ENCODE measurements at regions not wholly inside any gene's neighbourhood (a gene's known extent, or its start where the extent isn't known, plus 50 kb on each side); places are given as distances from the start of the nearest gene placed in this dataset.

DNA sequence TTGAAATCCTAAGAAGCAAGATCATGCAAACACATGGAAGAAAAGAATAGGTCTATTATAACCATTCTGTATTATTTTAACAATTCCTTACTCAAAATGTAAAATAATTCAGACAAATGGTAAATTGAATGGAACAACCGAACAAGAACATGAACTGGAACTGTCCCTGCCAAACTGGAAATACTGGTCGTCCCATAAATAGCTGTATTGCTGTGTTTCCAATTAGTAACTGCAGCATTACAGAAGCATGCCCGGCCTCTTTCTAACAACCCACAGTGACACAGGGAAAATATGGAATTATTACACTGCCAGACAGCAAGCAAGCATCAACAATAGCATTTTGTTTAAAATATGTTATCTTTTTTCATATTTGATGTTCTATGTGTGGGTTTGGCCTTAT lies 1138.5 kb upstream of the PHF14 start:
- H3K27ac ChIP-seq (ENCODE audit: low read depth, low read length, poor library complexity, severe bottlenecking), result no peak overlapping the region
- H3K36me3 ChIP-seq (ENCODE audit: insufficient read depth, low read length, poor library complexity, severe bottlenecking), result no peaks in the 10 kb centered on the region
- H3K4me1 ChIP-seq (ENCODE audit: insufficient read depth, low read length, poor library complexity, severe bottlenecking), result no peaks in the 10 kb centered on the region
- no peaks in the 10 kb centered on the region for H3K27me3 ChIP-seq (replicated peaks; ENCODE audit: insufficient read depth, low read depth, low read length, poor library complexity)
- no peak overlapping the region for H3K4me3 ChIP-seq (ENCODE audit: low read depth, low read length, poor library complexity, severe bottlenecking)
- intact Hi-C loops (cut with micrococcal nuclease; ENCODE audit: unreplicated experiment), result no loop called here
- H3K9me3 ChIP-seq (ENCODE audit: low read depth, low read length, poor library complexity, severe bottlenecking), result peaks cover 31% of the 10 kb centered on the region
- ChIA-PET POLR2A (ENCODE audit: low non-redundant PET) (no interaction called here), CTCF (no interaction called here)
- DNase-seq (ENCODE audit: low spot score), result no peak
- no TSS peak for BruUV-seq (replicated peaks)
- TF ChIP-seq EZH2 (IDR thresholded peaks at IDR 0.05; ENCODE audit: borderline replicate concordance, low read depth, low read length, poor library complexity, severe bottlenecking), result no peak
- TF ChIP-seq, protein P1, sequence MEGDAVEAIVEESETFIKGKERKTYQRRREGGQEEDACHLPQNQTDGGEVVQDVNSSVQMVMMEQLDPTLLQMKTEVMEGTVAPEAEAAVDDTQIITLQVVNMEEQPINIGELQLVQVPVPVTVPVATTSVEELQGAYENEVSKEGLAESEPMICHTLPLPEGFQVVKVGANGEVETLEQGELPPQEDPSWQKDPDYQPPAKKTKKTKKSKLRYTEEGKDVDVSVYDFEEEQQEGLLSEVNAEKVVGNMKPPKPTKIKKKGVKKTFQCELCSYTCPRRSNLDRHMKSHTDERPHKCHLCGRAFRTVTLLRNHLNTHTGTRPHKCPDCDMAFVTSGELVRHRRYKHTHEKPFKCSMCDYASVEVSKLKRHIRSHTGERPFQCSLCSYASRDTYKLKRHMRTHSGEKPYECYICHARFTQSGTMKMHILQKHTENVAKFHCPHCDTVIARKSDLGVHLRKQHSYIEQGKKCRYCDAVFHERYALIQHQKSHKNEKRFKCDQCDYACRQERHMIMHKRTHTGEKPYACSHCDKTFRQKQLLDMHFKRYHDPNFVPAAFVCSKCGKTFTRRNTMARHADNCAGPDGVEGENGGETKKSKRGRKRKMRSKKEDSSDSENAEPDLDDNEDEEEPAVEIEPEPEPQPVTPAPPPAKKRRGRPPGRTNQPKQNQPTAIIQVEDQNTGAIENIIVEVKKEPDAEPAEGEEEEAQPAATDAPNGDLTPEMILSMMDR (conservative IDR thresholded peaks at IDR 0.05; ENCODE audit: low read depth, low read length), result no peak

DNA sequence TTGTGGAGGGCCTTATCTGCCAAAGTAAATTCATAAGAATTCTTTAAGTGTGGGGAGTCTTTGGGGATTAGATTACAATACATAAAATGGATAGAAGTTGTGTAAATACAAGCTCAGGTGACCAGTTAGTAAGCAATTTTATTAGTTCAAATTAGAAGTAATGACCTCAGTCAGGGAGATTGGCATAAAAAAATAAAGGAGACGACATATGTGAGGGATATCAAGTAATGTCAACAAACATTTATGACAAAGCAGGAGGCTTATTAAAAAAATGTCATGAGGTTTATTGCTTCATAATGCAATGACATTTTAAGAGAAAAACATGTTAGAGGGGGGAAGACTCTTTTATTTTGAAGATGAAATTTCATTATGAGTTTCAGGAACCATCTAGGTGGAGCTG lies 1137.0 kb upstream of the PHF14 start:
- intact Hi-C loops (cut with micrococcal nuclease; ENCODE audit: unreplicated experiment), result no loop called here
- Histone ChIP-seq H3K9me3 (ENCODE audit: low read depth, low read length, poor library complexity, severe bottlenecking) (peaks cover 26% of the 10 kb centered on the region), H3K4me1 (ENCODE audit: insufficient read depth, low read length, poor library complexity, severe bottlenecking) (no peaks in the 10 kb centered on the region), H3K36me3 (ENCODE audit: insufficient read depth, low read length, poor library complexity, severe bottlenecking) (no peaks in the 10 kb centered on the region), H3K27ac (ENCODE audit: low read depth, low read length, poor library complexity, severe bottlenecking) (no peak overlapping the region), H3K4me3 (ENCODE audit: low read depth, low read length, poor library complexity, severe bottlenecking) (no peak overlapping the region), H3K27me3 (replicated peaks; ENCODE audit: insufficient read depth, low read depth, low read length, poor library complexity) (no peaks in the 10 kb centered on the region)
- TF ChIP-seq, protein P1 (conservative IDR thresholded peaks at IDR 0.05; ENCODE audit: low read depth, low read length), result no peak
- no peak for TF ChIP-seq EZH2 (IDR thresholded peaks at IDR 0.05; ENCODE audit: borderline replicate concordance, low read depth, low read length, poor library complexity, severe bottlenecking)
- CTCF ChIA-PET, result no interaction called here
- no TSS peak for BruUV-seq (replicated peaks)
- DNase-seq (ENCODE audit: low spot score), result no peak
- POLR2A ChIA-PET (ENCODE audit: low non-redundant PET), result no interaction called here

DNA sequence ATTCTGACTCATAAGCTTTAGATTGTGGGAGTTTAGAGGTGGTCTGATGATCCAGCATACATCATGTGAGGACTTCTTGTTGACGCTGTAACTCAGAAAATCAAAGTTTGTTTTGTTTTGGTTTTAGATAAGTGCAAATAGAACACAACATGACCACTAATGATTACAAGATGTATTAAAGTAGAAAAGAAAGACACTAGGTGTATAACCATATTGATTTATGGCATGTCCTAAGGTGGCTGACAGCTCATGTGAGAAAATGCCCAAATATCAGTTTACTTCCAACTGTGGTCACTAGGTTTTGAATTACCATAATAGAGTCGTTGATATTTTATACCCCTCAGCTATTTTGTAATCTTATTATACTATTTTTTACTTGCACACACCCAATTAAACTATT lies 1131.4 kb upstream of the PHF14 start:
- POLR2A ChIA-PET (ENCODE audit: low non-redundant PET), result no interaction called here
- Histone ChIP-seq H3K9me3 (ENCODE audit: low read depth, low read length, poor library complexity, severe bottlenecking) (peaks cover 6% of the 10 kb centered on the region), H3K4me3 (ENCODE audit: low read depth, low read length, poor library complexity, severe bottlenecking) (no peak overlapping the region), H3K36me3 (ENCODE audit: insufficient read depth, low read length, poor library complexity, severe bottlenecking) (no peaks in the 10 kb centered on the region), H3K27ac (ENCODE audit: low read depth, low read length, poor library complexity, severe bottlenecking) (no peak overlapping the region), H3K27me3 (replicated peaks; ENCODE audit: insufficient read depth, low read depth, low read length, poor library complexity) (no peaks in the 10 kb centered on the region), H3K4me1 (ENCODE audit: insufficient read depth, low read length, poor library complexity, severe bottlenecking) (no peaks in the 10 kb centered on the region)
- CTCF ChIA-PET, result no interaction called here
- DNase-seq (ENCODE audit: low spot score), result no peak
- no peak for TF ChIP-seq EZH2 (IDR thresholded peaks at IDR 0.05; ENCODE audit: borderline replicate concordance, low read depth, low read length, poor library complexity, severe bottlenecking)
- TF ChIP-seq, protein P1 (conservative IDR thresholded peaks at IDR 0.05; ENCODE audit: low read depth, low read length), result no peak
- BruUV-seq (replicated peaks), result no TSS peak
- intact Hi-C loops (cut with micrococcal nuclease; ENCODE audit: unreplicated experiment), result no loop called here
